GM13977 (cell line): ENCODE measurements at regions not wholly inside any gene's neighbourhood (a gene's known extent, or its start where the extent isn't known, plus 50 kb on each side); places are given as distances from the start of the nearest gene placed in this dataset.
"Not testable (repeated sequence)": the region's sequence is repeated elsewhere in the genome, so short reads cannot be mapped to it uniquely, and the experiment has no call there.

ENCODE experiments used
- DNase-seq: peaks from one replicate; pipeline ENCODE4 v3.0.0; 2012; ENCODE audit warnings: low spot score
- CTCF ChIP-seq: IDR thresholded peaks from 2 replicates; pipeline ENCODE4 v1.5.1; 2012; ENCODE audit warnings: mild to moderate bottlenecking, control low read depth; ENCODE audit not compliant: insufficient read depth; ENCODE audit errors: extremely low read depth, missing control alignments
- in situ Hi-C: fragments of 300-500 bp; cut with MboI; formaldehyde crosslinking; loops from one replicate; pipeline ENCODE4 v1.12.0; 2022; ENCODE audit warnings: low sequenced_read_pairs, low pct_unique_long_range_greater_than_20kb, mixed read lengths, inconsistent platforms; ENCODE audit not compliant: unreplicated experiment

DNA sequence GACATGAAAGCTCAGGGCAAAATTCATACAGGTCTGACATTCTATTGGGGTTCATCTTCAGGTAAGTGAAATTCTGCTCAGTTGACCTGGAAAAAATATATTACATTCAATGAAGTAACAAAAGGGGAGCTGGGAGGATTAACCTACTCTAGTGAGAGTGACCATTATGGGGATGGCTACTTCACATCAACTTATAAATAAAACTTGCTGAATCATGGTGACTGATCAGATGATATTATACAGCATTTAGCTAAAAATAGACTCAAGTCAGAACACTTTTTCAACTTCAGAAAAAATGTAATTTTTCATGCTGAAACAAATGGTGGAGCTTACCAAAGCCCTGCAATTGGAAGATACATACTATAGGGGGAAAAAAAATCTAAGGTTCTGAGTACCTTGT, 800.2 kb downstream of the FSCB start:
- no peak for TF ChIP-seq CTCF
- in situ Hi-C loops = no loop called here
- no peak for DNase-seq

DNA sequence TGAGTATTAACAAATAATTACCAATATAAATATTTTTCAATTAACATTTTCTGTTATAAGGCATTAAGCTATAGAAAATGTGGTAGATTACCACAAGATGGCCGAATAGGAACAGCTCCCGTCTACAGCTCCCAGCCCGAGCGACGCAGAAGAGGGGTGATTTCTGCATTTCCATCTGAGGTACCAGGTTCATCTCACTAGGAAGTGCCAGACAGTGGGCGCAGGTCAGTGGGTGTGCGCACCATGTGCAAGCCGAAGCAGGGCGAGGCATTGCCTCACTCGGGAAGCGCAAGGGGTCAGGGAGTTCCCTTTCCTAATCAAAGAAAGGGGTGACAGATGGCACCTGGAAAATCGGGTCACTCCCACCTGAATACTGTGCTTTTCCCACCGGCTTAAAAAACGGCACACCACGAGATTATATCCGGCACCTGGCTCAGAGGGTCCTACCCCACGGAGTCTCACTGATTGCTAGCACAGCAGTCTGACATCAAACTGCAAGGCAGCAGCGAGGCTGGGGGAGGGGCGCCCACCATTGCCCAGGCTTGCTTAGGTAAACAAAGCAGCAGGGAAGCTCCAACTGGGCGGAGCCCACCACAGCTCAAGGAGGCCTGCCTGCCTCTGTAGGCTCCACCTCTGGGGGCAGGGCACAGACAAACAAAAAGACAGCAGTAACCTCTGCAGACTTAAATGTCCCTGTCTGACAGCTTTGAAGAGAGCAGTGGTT, 808.4 kb downstream of the FSCB start:
- DNase-seq, in situ Hi-C loops: not testable (repeated sequence)

GRCh38 chr14:43697003-43697402, 810.1 kb downstream of the FSCB start:
- no peak for TF ChIP-seq CTCF
- no peak for DNase-seq
- in situ Hi-C loops = no loop called here

GRCh38 chr14:43692706-43693105, 814.4 kb downstream of the FSCB start:
- in situ Hi-C loops = no loop called here
- DNase-seq = no peak
- TF ChIP-seq CTCF = no peak

- in situ Hi-C loops = no loop called here
- DNase-seq = no peak
- no peak for TF ChIP-seq CTCF
Observed at GRCh38 chr14:43687921-43688320, 819.2 kb downstream of the FSCB start.

DNA sequence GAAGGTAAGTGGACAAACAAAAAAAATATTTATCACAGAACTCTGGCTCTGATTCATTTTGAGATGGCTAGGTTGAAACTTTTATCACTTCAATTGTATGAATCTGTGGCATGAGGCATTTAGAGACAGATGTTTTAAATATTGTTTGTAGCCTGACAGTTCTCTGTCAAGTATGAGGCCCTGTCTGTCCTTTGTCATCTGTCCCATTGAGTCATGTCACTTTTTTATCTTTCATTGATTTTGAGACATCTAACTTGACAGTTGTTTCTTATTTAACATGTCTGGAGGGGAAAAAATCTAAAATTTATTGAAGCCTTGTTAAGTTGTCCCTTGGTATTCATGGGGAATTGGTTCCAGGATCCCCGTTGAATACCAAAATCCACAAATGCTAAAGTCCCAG, 829.5 kb downstream of the FSCB start:
- in situ Hi-C loops = no loop called here
- TF ChIP-seq CTCF = no peak
- DNase-seq = no peak

DNA sequence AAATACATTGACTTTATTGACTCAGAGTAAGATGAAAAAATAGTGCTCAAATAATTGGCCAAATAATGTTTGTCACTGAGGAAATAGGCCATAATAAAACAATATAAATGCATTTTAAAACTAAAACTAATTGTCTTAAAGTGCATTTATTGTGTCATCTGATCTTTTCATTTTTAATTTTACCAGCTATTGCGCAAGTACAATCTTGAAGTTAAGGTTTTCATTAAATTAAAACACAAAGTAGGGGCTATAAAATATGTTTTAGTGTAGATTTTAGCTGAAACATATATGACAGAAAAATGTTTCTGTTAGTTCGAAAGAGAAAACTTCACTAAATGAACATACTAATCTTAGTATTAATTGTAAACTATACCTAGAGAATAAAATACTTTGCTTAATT, 832.8 kb downstream of the FSCB start:
- no peak for TF ChIP-seq CTCF
- no peak for DNase-seq
- in situ Hi-C loops = no loop called here
